ENCODE measurements at regions not wholly inside any gene's neighbourhood (a gene's known extent, or its start where the extent isn't known, plus 50 kb on each side); places are given as distances from the start of the nearest gene placed in this dataset.

- no peaks in the 10 kb centered on the region for H3K9me3 Mint-ChIP-seq (ENCODE audit: unreplicated experiment)
- no peak overlapping the region for H3K27ac Mint-ChIP-seq (ENCODE audit: unreplicated experiment)
- H3K27me3 Mint-ChIP-seq (ENCODE audit: unreplicated experiment), result no peaks in the 10 kb centered on the region
- no peaks in the 10 kb centered on the region for H3K36me3 Mint-ChIP-seq (ENCODE audit: unreplicated experiment)
- H3K4me3 Mint-ChIP-seq (ENCODE audit: unreplicated experiment), result no peak overlapping the region
- no peaks in the 10 kb centered on the region for H3K4me1 Mint-ChIP-seq (ENCODE audit: low read depth, unreplicated experiment)
- no peak for DNase-seq
- no peak for TF ChIP-seq CTCF (IDR thresholded peaks at IDR 0.05; ENCODE audit: partially characterized antibody, unreplicated experiment)
These were observed 108.7 kb downstream of the P2RY1 start for GRCh38 chr3:152943645-152944044.

GRCh38 chr3:152944671-152945070 is 109.7 kb downstream of the P2RY1 start:
- Mint-ChIP-seq H3K9me3 (ENCODE audit: unreplicated experiment) (no peaks in the 10 kb centered on the region), H3K27me3 (ENCODE audit: unreplicated experiment) (no peaks in the 10 kb centered on the region), H3K36me3 (ENCODE audit: unreplicated experiment) (no peaks in the 10 kb centered on the region), H3K4me3 (ENCODE audit: unreplicated experiment) (no peak overlapping the region), H3K27ac (ENCODE audit: unreplicated experiment) (no peak overlapping the region), H3K4me1 (ENCODE audit: low read depth, unreplicated experiment) (no peaks in the 10 kb centered on the region)
- no peak for DNase-seq
- TF ChIP-seq CTCF (IDR thresholded peaks at IDR 0.05; ENCODE audit: partially characterized antibody, unreplicated experiment), result no peak

- Mint-ChIP-seq H3K27me3 (ENCODE audit: unreplicated experiment) (no peaks in the 10 kb centered on the region), H3K9me3 (ENCODE audit: unreplicated experiment) (no peaks in the 10 kb centered on the region), H3K27ac (ENCODE audit: unreplicated experiment) (no peak overlapping the region), H3K4me3 (ENCODE audit: unreplicated experiment) (no peak overlapping the region), H3K4me1 (ENCODE audit: low read depth, unreplicated experiment) (no peaks in the 10 kb centered on the region), H3K36me3 (ENCODE audit: unreplicated experiment) (no peaks in the 10 kb centered on the region)
- no peak for TF ChIP-seq CTCF (IDR thresholded peaks at IDR 0.05; ENCODE audit: partially characterized antibody, unreplicated experiment)
- DNase-seq, result no peak
These were observed 110.6 kb downstream of the P2RY1 start for GRCh38 chr3:152945556-152945955.

GRCh38 chr3:152957491-152957890 is 122.6 kb downstream of the P2RY1 start:
- H3K27me3 Mint-ChIP-seq (ENCODE audit: unreplicated experiment), result no peaks in the 10 kb centered on the region

GRCh38 chr3:152959307-152959706 is 124.4 kb downstream of the P2RY1 start:
- Mint-ChIP-seq H3K4me3 (ENCODE audit: unreplicated experiment) (no peak overlapping the region), H3K27me3 (ENCODE audit: unreplicated experiment) (no peaks in the 10 kb centered on the region)

More at GRCh38 chr3:152957491-152957890, 122.6 kb downstream of the P2RY1 start:
- no peaks in the 10 kb centered on the region for H3K4me1 Mint-ChIP-seq (ENCODE audit: low read depth, unreplicated experiment)
- H3K36me3 Mint-ChIP-seq (ENCODE audit: unreplicated experiment), result no peaks in the 10 kb centered on the region
- H3K27ac Mint-ChIP-seq (ENCODE audit: unreplicated experiment), result no peak overlapping the region
- no peak for TF ChIP-seq CTCF (IDR thresholded peaks at IDR 0.05; ENCODE audit: partially characterized antibody, unreplicated experiment)
- no peaks in the 10 kb centered on the region for H3K9me3 Mint-ChIP-seq (ENCODE audit: unreplicated experiment)
- no peak for DNase-seq
- no peak overlapping the region for H3K4me3 Mint-ChIP-seq (ENCODE audit: unreplicated experiment)

More at GRCh38 chr3:152959307-152959706, 124.4 kb downstream of the P2RY1 start:
- no peaks in the 10 kb centered on the region for H3K9me3 Mint-ChIP-seq (ENCODE audit: unreplicated experiment)
- no peak overlapping the region for H3K27ac Mint-ChIP-seq (ENCODE audit: unreplicated experiment)
- no peak for DNase-seq
- no peak for TF ChIP-seq CTCF (IDR thresholded peaks at IDR 0.05; ENCODE audit: partially characterized antibody, unreplicated experiment)
- H3K36me3 Mint-ChIP-seq (ENCODE audit: unreplicated experiment), result no peaks in the 10 kb centered on the region
- H3K4me1 Mint-ChIP-seq (ENCODE audit: low read depth, unreplicated experiment), result no peaks in the 10 kb centered on the region
